SK-N-MC (cell line): ENCODE measurements at regions not wholly inside any gene's neighbourhood (a gene's known extent, or its start where the extent isn't known, plus 50 kb on each side); places are given as distances from the start of the nearest gene placed in this dataset.

Source experiments
- DNase-seq: peaks from one replicate; pipeline ENCODE4 v3.0.0-alpha.2; 2011; ENCODE audit warnings: low read depth, low spot score
- H3K27ac ChIP-seq: fragments of 200-600 bp; sonication (generic); 2 replicates; pipeline ENCODE4 v1.5.1; 2016; ENCODE audit warnings: mixed run types
- H3K36me3 ChIP-seq: fragments of 200-600 bp; sonication (generic); 2 replicates; pipeline ENCODE4 v1.6.1; 2017; ENCODE audit warnings: antibody characterized with exemption, low read length, mixed read lengths; ENCODE audit not compliant: insufficient read depth
- H3K4me3 ChIP-seq: fragments of 200-600 bp; sonication (generic); 2 replicates; pipeline ENCODE4 v1.5.1; 2016
- H3K9ac ChIP-seq: fragments of 200-600 bp; sonication (generic); 2 replicates; pipeline ENCODE4 v1.8.0; 2017; ENCODE audit warnings: mixed run types, mixed read lengths; ENCODE audit not compliant: insufficient read length
- H3K9me3 ChIP-seq: fragments of 200-600 bp; sonication (generic); 2 replicates; pipeline ENCODE4 v1.6.1; 2017; ENCODE audit warnings: low read depth, mild to moderate bottlenecking, antibody characterized with exemption, low read length, moderate library complexity, mixed read lengths
- EZH2 ChIP-seq: fragments of 200-600 bp; sonication (generic); IDR thresholded peaks from one replicate; pipeline ENCODE4 v1.6.1; 2017; ENCODE audit warnings: antibody characterized with exemption
- FOXP2 ChIP-seq: optimal IDR thresholded peaks from 2 replicates; pipeline ENCODE3; 2011; ENCODE audit warnings: mild to moderate bottlenecking, moderate library complexity; ENCODE audit not compliant: insufficient read depth; ENCODE audit errors: extremely low read length, control extremely low read depth
- POLR2AphosphoS5 ChIP-seq: IDR thresholded peaks from 2 replicates; pipeline ENCODE4 v1.6.1; 2012; ENCODE audit warnings: mild to moderate bottlenecking, low read depth, low read length, borderline replicate concordance

GRCh38 chr2:48845684-48846083 lies 90.2 kb upstream of the LHCGR start:
- no peak overlapping the region for H3K4me3 ChIP-seq
- TF ChIP-seq FOXP2 (no peak), EZH2 (no peak), POLR2AphosphoS5 (no peak)
- H3K9me3 ChIP-seq = no peaks in the 10 kb centered on the region
- no peak overlapping the region for H3K9ac ChIP-seq
- H3K27ac ChIP-seq = no peak overlapping the region
- no peaks in the 10 kb centered on the region for H3K36me3 ChIP-seq
- no peak for DNase-seq

GRCh38 chr2:48844417-48845155 lies 89.1 kb upstream of the LHCGR start:
- H3K9ac ChIP-seq = no peak overlapping the region
- H3K27ac ChIP-seq = no peak overlapping the region
- H3K4me3 ChIP-seq = no peak overlapping the region
- H3K9me3 ChIP-seq = no peaks in the 10 kb centered on the region
- H3K36me3 ChIP-seq = no peaks in the 10 kb centered on the region
- DNase-seq = no peak
- TF ChIP-seq EZH2 (no peak), POLR2AphosphoS5 (no peak), FOXP2 (no peak)

DNA sequence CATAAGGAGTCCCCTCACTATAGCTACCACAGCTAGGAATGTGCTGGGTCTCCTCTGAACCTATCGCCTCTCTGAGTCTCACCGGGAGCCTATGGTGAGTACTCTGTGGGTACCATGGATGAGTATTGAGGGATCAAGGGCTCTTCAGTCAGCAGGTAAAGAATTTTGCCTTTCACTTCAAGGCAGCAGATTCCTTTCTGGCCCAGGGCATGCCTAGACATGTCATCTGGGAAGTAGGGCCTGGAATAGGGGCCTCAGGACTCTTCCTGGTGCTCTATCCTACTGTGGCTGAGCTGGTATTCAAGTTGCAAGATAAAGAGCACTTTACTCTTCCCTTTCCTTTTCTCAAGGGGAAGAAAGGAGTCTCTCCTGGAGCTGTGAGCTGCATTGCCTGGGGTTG lies 85.6 kb upstream of the LHCGR start:
- Histone ChIP-seq H3K36me3 (no peaks in the 10 kb centered on the region), H3K9me3 (no peaks in the 10 kb centered on the region), H3K4me3 (no peak overlapping the region), H3K27ac (no peak overlapping the region), H3K9ac (no peak overlapping the region)
- TF ChIP-seq POLR2AphosphoS5 (no peak), EZH2 (no peak), FOXP2 (no peak)
- DNase-seq = no peak

DNA sequence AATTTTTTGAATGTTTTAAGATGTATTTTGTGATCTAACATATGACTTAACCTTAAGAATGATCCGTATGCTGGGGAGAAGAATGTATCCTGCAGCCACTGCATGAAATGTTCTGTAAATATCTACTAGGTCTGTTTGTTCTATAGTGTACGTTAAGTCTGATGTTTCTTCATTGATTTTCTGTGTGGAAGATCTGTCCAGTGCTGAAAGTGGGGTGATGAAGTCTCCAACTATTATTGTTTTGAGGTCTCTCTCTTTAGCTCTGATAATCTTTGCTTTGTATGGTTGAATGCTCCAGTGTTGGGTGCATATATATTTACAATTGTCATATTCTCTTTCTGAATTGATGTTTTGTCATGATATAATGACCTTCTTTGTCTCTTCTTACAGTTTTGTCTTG lies 82.5 kb upstream of the LHCGR start:
- Histone ChIP-seq H3K27ac (no peak overlapping the region), H3K9ac (no peak overlapping the region), H3K9me3 (no peaks in the 10 kb centered on the region), H3K36me3 (no peaks in the 10 kb centered on the region), H3K4me3 (no peak overlapping the region)
- DNase-seq = no peak
- no peak for TF ChIP-seq FOXP2
- TF ChIP-seq POLR2AphosphoS5 = no peak
- no peak for TF ChIP-seq EZH2

- H3K9me3 ChIP-seq = no peaks in the 10 kb centered on the region
- H3K36me3 ChIP-seq = no peaks in the 10 kb centered on the region
- no peak overlapping the region for H3K27ac ChIP-seq
- H3K9ac ChIP-seq = no peak overlapping the region
- no peak for DNase-seq
- TF ChIP-seq POLR2AphosphoS5 (no peak), EZH2 (no peak), FOXP2 (no peak)
- no peak overlapping the region for H3K4me3 ChIP-seq
Measured at GRCh38 chr2:48829569-48829968, 74.0 kb upstream of the LHCGR start.

DNA sequence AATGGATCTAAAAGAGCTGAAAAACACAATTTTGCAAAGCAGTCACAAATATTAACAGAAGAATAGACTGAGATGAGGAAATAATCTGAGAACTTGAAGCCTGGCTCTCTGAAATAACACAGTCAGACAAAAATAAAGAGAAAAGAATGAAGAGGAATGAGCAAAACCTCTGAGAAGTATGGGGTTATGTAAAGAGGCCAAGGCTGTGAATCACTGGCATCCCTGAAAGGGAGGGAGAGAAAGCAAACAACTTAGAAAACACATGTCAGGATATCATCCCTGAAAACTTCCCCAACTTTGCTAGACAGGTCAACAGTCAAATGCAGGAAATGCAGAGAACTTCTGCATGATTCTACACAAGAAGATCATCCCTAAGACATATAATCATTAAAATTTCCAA lies 73.5 kb upstream of the LHCGR start:
- Histone ChIP-seq H3K4me3 (no peak overlapping the region), H3K36me3 (no peaks in the 10 kb centered on the region), H3K9ac (no peak overlapping the region), H3K27ac (no peak overlapping the region), H3K9me3 (no peaks in the 10 kb centered on the region)
- no peak for DNase-seq
- TF ChIP-seq EZH2 = no peak
- no peak for TF ChIP-seq FOXP2
- TF ChIP-seq POLR2AphosphoS5 = no peak

GRCh38 chr2:48826986-48827385 lies 71.5 kb upstream of the LHCGR start:
- no peak for DNase-seq
- TF ChIP-seq POLR2AphosphoS5 (no peak), EZH2 (no peak), FOXP2 (no peak)
- Histone ChIP-seq H3K9ac (no peak overlapping the region), H3K36me3 (no peaks in the 10 kb centered on the region), H3K27ac (no peak overlapping the region), H3K9me3 (no peaks in the 10 kb centered on the region), H3K4me3 (no peak overlapping the region)

GRCh38 chr2:48824116-48824515 lies 68.6 kb upstream of the LHCGR start:
- Histone ChIP-seq H3K36me3 (no peaks in the 10 kb centered on the region), H3K9me3 (no peaks in the 10 kb centered on the region), H3K27ac (no peak overlapping the region), H3K4me3 (no peak overlapping the region), H3K9ac (no peak overlapping the region)
- DNase-seq = no peak
- TF ChIP-seq EZH2 (no peak), POLR2AphosphoS5 (no peak), FOXP2 (no peak)

DNA sequence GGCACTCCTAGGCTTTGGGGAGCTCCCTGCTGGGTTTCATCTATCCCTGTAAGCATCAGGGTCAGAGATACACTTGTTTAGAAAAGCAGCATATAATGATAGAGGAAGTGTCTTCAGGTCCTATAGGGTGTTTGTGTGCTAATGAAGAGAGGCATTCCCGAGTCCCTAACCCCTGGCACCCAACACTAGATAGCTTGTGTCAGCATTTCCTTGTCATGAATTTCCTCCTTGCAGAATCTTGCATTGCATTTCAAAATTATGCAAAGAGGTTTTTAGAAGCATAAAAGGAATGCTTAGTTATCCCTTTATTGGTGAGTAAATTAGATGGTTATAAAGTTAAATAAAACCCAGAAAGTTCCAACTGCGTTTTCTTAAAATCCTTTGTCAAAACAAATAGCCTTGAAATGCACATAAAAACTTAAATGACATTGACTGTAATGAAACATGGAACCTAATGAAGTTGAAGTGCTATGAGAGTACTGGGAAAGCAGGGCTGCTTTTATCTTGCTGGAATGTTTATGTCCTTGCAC lies 63.7 kb upstream of the LHCGR start:
- Histone ChIP-seq H3K9me3 (no peaks in the 10 kb centered on the region), H3K9ac (no peak overlapping the region), H3K4me3 (peak overlapping the region; percentile 46), H3K36me3 (no peaks in the 10 kb centered on the region), H3K27ac (peak overlapping the region; percentile 35)
- DNase-seq = peak; percentile 57
- TF ChIP-seq POLR2AphosphoS5 (peak; percentile 34; the same call in 1 of the 2 replicates), FOXP2 (no peak)
